Fibroblast of lung (primary cell): ENCODE measurements at regions not wholly inside any gene's neighbourhood (a gene's known extent, or its start where the extent isn't known, plus 50 kb on each side); places are given as distances from the start of the nearest gene placed in this dataset.

Source experiments
- EZH2 ChIP-seq: IDR thresholded peaks from 2 replicates; pipeline ENCODE4 v1.5.1; 2012; ENCODE audit warnings: low read length, control low read depth, mild to moderate bottlenecking; ENCODE audit errors: missing control alignments
- TF ChIP-seq, protein P1 (sequence below), 2 donors: IDR thresholded peaks in 1 of 2; conservative IDR thresholded peaks in 1 of 2; 1 replicate in 1 of 2; 2 replicates in 1 of 2; pipeline ENCODE4 v1.5.1; 2011 to 2012; ENCODE audit warnings: low read length in 2 of 2, control low read depth in 1 of 2, inconsistent platforms in 1 of 2, low read depth in 1 of 2, mild to moderate bottlenecking in 1 of 2

DNA sequence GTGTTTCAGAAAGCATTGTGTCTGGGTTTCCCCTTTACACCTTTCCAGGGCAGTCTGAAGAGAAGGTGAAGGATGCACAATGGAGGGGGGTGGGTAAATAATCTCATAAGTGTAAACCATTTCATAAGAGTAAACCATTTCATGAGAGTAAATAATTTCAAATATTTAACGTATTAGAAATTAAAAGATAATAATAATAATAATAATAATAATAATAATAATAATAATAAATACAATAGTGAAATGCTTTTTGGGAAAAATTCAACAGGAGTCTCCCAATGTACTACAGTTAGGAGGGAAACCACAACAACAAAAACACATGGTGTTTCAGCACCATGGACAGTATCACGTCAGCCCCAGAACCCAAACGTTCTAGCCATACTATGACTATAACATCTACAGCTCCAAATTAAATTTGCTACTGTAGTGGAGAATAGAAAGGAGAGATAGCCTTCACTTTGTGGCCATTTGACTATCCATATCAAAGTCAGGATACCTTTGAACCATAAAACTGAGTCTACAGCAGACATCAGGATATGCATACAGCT lies 691.8 kb downstream of the BCL11B start:
- TF ChIP-seq, protein P1, sequence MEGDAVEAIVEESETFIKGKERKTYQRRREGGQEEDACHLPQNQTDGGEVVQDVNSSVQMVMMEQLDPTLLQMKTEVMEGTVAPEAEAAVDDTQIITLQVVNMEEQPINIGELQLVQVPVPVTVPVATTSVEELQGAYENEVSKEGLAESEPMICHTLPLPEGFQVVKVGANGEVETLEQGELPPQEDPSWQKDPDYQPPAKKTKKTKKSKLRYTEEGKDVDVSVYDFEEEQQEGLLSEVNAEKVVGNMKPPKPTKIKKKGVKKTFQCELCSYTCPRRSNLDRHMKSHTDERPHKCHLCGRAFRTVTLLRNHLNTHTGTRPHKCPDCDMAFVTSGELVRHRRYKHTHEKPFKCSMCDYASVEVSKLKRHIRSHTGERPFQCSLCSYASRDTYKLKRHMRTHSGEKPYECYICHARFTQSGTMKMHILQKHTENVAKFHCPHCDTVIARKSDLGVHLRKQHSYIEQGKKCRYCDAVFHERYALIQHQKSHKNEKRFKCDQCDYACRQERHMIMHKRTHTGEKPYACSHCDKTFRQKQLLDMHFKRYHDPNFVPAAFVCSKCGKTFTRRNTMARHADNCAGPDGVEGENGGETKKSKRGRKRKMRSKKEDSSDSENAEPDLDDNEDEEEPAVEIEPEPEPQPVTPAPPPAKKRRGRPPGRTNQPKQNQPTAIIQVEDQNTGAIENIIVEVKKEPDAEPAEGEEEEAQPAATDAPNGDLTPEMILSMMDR (conservative IDR thresholded peaks at IDR 0.05 in 1 of 2, IDR thresholded peaks at IDR 0.05 in 1 of 2; ENCODE audit: low read depth in 1 of 2, low read length in 2 of 2), result no peak
- no peak for TF ChIP-seq EZH2
